PFSK-1 (cell line): ENCODE measurements at regions not wholly inside any gene's neighbourhood (a gene's known extent, or its start where the extent isn't known, plus 50 kb on each side); places are given as distances from the start of the nearest gene placed in this dataset.

Source experiments
- FOXP2 ChIP-seq: optimal IDR thresholded peaks from 2 replicates; pipeline ENCODE3; 2011; ENCODE audit warnings: borderline replicate concordance, control low read depth, inconsistent platforms; ENCODE audit not compliant: insufficient read depth; ENCODE audit errors: extremely low read length, extremely low read depth
- POLR2AphosphoS5 ChIP-seq: IDR thresholded peaks from 2 replicates; pipeline ENCODE4 v1.6.1; 2012; ENCODE audit warnings: low read depth, mild to moderate bottlenecking, control low read depth, low read length, moderate library complexity
- REST ChIP-seq, 2 experiments: IDR thresholded peaks; 2 replicates each; pipeline versions ENCODE4 v1.6.1 to v1.8.0; 2011 to 2012; ENCODE audit warnings: low read depth in 2 of 2, low read length in 2 of 2, control low read depth in 1 of 2, inconsistent platforms in 1 of 2, mild to moderate bottlenecking in 1 of 2, moderate library complexity in 1 of 2; ENCODE audit not compliant: insufficient read depth in 1 of 2
- SIN3A ChIP-seq: IDR thresholded peaks from 2 replicates; pipeline ENCODE4 v1.6.1; 2012; ENCODE audit warnings: mild to moderate bottlenecking, low read length, moderate library complexity, borderline replicate concordance; ENCODE audit not compliant: insufficient read depth
- TAF1 ChIP-seq: IDR thresholded peaks from 2 replicates; pipeline ENCODE4 v1.6.1; 2012; ENCODE audit warnings: low read length, control low read depth, borderline replicate concordance; ENCODE audit not compliant: insufficient read depth

GRCh38 chr1:56135069-56135863 lies 444.1 kb downstream of the PLPP3 start:
- TF ChIP-seq SIN3A: no peak
- TF ChIP-seq REST (IDR thresholded peaks at IDR 0.05; ENCODE audit: insufficient read depth in 1 of 2, low read depth in 2 of 2, low read length in 2 of 2): no peak
- TF ChIP-seq FOXP2: no peak
- no peak for TF ChIP-seq POLR2AphosphoS5
- TF ChIP-seq TAF1: no peak

GRCh38 chr1:56133522-56134472 lies 445.6 kb downstream of the PLPP3 start:
- no peak for TF ChIP-seq TAF1
- no peak for TF ChIP-seq REST (IDR thresholded peaks at IDR 0.05; ENCODE audit: insufficient read depth in 1 of 2, low read depth in 2 of 2, low read length in 2 of 2)
- no peak for TF ChIP-seq POLR2AphosphoS5
- TF ChIP-seq FOXP2: no peak
- no peak for TF ChIP-seq SIN3A

GRCh38 chr1:56132520-56132919 lies 446.8 kb downstream of the PLPP3 start:
- TF ChIP-seq FOXP2 (no peak), REST (IDR thresholded peaks at IDR 0.05; ENCODE audit: insufficient read depth in 1 of 2, low read depth in 2 of 2, low read length in 2 of 2) (no peak), TAF1 (no peak), POLR2AphosphoS5 (no peak), SIN3A (no peak)

GRCh38 chr1:56129837-56130236 lies 449.5 kb downstream of the PLPP3 start:
- TF ChIP-seq FOXP2 (no peak), SIN3A (no peak), POLR2AphosphoS5 (no peak), TAF1 (no peak), REST (IDR thresholded peaks at IDR 0.05; ENCODE audit: insufficient read depth in 1 of 2, low read depth in 2 of 2, low read length in 2 of 2) (no peak)
